ENCODE measurements at regions not wholly inside any gene's neighbourhood (a gene's known extent, or its start where the extent isn't known, plus 50 kb on each side); places are given as distances from the start of the nearest gene placed in this dataset.

DNA sequence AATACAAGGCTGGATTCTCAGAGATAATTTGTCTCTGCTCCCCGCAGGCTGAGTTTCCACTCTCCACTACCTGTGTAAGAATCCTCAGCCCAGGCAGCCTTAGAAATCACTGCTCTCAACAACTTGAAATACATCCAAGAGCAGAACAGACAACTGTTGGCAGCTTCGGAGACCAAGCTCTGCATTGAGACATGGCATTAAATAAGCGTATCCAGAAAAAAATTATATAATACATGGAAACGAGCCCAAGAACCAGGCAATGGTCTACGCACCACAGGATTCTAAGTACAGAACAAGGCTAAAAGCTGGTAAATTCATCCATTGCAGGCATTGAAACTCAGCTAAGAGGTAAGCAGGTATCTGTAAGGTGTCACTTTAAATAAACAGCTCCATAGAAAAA, 165.5 kb upstream of the DIO3 start:
- TF ChIP-seq, protein P1, sequence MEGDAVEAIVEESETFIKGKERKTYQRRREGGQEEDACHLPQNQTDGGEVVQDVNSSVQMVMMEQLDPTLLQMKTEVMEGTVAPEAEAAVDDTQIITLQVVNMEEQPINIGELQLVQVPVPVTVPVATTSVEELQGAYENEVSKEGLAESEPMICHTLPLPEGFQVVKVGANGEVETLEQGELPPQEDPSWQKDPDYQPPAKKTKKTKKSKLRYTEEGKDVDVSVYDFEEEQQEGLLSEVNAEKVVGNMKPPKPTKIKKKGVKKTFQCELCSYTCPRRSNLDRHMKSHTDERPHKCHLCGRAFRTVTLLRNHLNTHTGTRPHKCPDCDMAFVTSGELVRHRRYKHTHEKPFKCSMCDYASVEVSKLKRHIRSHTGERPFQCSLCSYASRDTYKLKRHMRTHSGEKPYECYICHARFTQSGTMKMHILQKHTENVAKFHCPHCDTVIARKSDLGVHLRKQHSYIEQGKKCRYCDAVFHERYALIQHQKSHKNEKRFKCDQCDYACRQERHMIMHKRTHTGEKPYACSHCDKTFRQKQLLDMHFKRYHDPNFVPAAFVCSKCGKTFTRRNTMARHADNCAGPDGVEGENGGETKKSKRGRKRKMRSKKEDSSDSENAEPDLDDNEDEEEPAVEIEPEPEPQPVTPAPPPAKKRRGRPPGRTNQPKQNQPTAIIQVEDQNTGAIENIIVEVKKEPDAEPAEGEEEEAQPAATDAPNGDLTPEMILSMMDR (IDR thresholded peaks at IDR 0.05) = no peak
- no peak for TF ChIP-seq POLR2A (IDR thresholded peaks at IDR 0.05)

All from vagina (tissue), 2 donors.